HG02981 (cell line): ENCODE measurements at regions not wholly inside any gene's neighbourhood (a gene's known extent, or its start where the extent isn't known, plus 50 kb on each side); places are given as distances from the start of the nearest gene placed in this dataset.

ENCODE experiments used
- ATAC-seq: cut with Tn5 transposase; IDR thresholded peaks from one replicate; pipeline ENCODE4 v1.9.1; 2021; ENCODE audit warnings: mild to moderate bottlenecking, moderate library complexity; ENCODE audit not compliant: unreplicated experiment

DNA sequence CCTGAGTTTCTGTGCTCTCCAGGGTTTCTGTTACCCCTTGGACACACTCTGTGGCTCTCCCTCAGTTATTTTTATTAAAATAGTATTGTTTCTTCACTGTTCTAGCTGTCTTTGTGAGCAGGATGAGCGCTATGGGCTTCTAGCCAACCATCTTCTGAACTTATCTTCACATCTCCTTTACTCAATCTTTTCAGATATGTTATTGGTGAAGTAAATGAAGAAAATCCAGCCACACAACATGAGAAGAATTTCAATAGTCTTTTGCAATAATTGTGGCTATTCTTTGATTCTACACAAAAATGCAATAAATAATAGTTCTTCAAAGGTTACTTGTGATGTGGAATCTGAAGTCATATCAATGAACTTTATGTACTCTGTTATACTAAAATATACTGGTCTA is 80.3 kb upstream of the CAMK1G start:
- ATAC-seq: no peak

GRCh38 chr1:209504571-209504970 is 78.9 kb upstream of the CAMK1G start:
- no peak for ATAC-seq

DNA sequence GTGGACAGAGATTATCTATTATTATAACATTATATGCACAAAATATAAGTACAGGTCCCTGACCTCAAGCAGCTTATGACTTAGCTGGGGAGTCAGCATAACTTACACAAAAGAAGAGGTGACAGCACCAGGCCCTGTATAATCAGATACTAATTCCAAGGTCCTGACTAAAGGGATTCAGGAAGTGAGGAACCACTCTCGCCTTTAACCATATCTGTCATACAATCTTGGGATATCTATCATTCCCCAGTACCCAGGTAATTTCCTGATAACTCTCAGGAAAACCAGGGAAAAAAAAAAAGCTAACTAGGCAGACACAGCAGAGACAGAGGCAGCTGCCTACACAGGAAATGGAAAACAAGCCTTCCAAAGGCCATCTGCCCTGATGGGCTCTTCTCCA is 78.5 kb upstream of the CAMK1G start:
- no peak for ATAC-seq

- ATAC-seq: no peak
Measured at GRCh38 chr1:209506101-209506500, 77.4 kb upstream of the CAMK1G start.

GRCh38 chr1:209509039-209509438 is 74.5 kb upstream of the CAMK1G start:
- ATAC-seq: no peak

DNA sequence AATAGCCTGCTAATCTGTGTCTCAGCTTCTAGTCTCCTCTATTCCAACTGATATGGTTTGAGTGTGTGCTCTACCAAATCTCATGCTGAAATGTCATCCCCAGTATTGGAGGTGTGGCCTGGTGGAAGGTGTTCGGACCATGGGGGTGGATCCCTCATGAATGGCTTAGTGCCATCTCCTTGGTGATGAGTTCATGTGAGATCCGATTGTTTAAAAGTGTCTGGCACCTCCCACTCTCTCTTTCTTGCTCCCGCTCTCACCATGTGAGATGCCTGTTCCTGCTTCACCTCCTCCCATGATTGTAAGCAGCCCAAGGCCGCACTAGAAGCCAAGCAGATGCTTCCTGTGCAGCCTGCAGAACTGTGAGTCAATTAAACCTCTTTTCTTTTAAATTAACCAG is 73.5 kb upstream of the CAMK1G start:
- no peak for ATAC-seq

DNA sequence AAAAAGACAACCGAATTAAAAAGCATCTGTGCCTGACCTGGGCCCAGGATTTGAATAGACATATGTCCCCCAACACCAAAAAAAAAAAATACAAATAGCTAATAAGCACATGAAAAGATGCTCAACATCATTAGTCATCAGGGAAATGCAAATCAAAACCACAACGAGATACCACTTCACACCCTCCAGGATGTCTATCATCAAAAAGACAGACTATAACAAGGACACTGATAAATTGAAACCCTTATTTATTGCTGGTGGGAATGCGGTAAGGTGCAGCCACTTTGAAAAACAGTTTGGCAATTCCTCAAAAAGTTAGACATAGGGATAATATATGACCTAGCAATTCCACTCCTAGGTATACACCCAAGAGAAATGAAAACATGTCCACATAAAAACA is 72.3 kb upstream of the CAMK1G start:
- ATAC-seq: no peak

- ATAC-seq: no peak
Measured at GRCh38 chr1:209512821-209513220, 70.7 kb upstream of the CAMK1G start.

- no peak for ATAC-seq
Measured at GRCh38 chr1:209513226-209513625, 70.3 kb upstream of the CAMK1G start.

DNA sequence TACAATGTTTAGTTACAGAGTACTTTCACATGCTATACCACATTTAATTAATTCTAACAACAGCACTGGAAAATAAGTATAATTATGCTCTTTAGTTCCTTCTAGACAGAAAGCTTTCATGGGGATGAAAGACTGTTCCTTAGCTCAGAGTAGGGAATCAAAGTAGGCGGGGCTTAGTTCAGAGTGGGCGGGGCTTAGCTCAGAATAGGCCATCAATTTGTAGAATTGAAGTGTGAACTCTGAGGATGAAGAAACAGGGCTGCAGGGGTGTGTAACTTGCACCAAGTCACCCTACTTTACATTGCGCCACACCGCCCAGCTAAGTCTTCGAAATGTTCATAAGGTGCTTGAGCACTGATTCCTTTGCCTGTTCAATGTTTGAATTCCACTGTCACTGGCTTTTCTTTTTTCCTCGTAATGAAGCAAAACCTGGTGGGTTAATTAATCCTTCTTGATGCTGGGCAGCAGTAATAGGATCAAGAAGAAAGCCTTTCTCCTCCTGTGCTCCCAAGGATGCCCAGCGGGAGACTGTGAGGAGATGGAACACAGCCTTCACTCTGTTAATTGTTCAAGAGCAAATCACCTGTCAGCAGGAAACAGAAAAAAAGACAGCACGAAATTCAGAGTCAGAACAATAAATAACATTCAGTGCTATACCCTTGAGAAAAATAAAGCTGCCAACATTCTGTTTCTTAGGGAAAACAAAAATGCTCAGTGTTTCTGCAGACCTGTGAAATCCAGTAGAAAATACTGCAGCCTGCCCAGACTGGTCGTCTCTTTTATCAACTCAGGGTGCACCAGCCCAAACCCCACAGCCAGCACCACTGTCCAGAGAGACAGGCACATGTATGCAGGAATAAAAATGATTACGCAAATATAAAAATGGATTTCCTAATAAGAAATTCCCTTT is 66.5 kb upstream of the CAMK1G start:
- ATAC-seq: no peak

GRCh38 chr1:209517681-209518050 is 65.8 kb upstream of the CAMK1G start:
- no peak for ATAC-seq

DNA sequence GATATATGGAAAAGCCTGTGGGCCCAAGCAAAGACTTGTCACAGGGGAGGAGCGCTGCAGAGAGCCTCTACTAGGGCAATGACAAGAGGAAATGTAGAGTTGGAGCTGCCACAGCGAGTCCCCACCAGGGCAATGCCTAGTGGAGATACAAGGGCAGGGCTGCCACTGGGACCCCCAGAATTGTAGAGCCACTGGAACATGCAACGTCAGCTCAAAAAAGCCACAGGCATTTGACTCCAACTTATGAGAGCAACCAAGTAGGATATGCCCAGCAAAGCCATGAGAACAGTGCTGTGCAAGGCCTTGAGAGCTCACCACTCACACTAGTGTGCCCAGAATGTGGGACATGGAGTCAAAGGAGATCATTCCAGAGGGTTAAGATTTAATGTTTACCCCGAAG is 63.7 kb upstream of the CAMK1G start:
- no peak for ATAC-seq

GRCh38 chr1:209522826-209523225 is 60.7 kb upstream of the CAMK1G start:
- ATAC-seq: no peak

- no peak for ATAC-seq
Measured at GRCh38 chr1:209526137-209526536, 57.4 kb upstream of the CAMK1G start.

GRCh38 chr1:209527372-209527771 is 56.1 kb upstream of the CAMK1G start:
- no peak for ATAC-seq

GRCh38 chr1:209527993-209528717 is 55.4 kb upstream of the CAMK1G start:
- ATAC-seq: no peak

GRCh38 chr1:209529233-209529632 is 54.3 kb upstream of the CAMK1G start:
- ATAC-seq: no peak

DNA sequence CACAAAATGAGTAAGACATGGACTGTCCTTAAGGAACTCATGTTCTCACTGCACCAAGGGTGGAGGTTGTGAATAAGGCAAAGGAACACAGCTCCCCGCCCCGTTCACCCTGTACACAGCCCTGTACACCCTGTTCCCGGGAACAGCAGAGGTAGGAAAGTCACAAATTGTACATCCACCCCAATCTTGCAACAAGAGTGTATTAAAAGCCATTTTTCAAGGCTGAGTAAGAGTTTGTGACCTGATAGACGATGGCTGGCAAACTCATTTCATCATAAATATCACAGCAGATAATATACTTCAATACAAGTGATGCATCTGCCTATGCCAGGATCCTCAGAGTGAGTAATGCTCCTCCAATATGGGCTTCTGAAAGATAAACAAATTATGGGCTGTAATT is 52.5 kb upstream of the CAMK1G start:
- no peak for ATAC-seq

GRCh38 chr1:209531549-209531948 is 52.0 kb upstream of the CAMK1G start:
- no peak for ATAC-seq
